Esophagus squamous epithelium (tissue), 4 donors: ENCODE measurements at regions not wholly inside any gene's neighbourhood (a gene's known extent, or its start where the extent isn't known, plus 50 kb on each side); places are given as distances from the start of the nearest gene placed in this dataset.

ENCODE experiments used
- CTCF ChIP-seq, 6 experiments: fragments of 450-650 bp in 4 of 6; fragments of 200-600 bp in 2 of 6; sonication (generic) in 2 of 6; IDR thresholded peaks; one replicate each; pipeline ENCODE4 v1.5.1; 2016 to 2019; ENCODE audit warnings: antibody characterized with exemption in 6 of 6, mild to moderate bottlenecking in 4 of 6, moderate library complexity in 4 of 6
- POLR2A ChIP-seq, 4 donors: fragments of 450-650 bp; IDR thresholded peaks; one replicate each; pipeline ENCODE4 v1.6.1; 2017; ENCODE audit warnings: antibody characterized with exemption in 4 of 4, mild to moderate bottlenecking in 4 of 4, moderate library complexity in 3 of 4

GRCh38 chr15:87528873-87529272 is 727.7 kb downstream of the NTRK3 start:
- TF ChIP-seq CTCF (IDR thresholded peaks at IDR 0.05), result no peak
- no peak for TF ChIP-seq POLR2A (IDR thresholded peaks at IDR 0.05)
